Skeletal muscle cell (primary cell): ENCODE measurements at regions not wholly inside any gene's neighbourhood (a gene's known extent, or its start where the extent isn't known, plus 50 kb on each side); places are given as distances from the start of the nearest gene placed in this dataset.

Source experiments
- DNase-seq: peaks from one replicate; pipeline ENCODE4 v3.0.0-alpha.2; 2010; ENCODE audit warnings: low read depth
- H3K4me3 ChIP-seq: 2 replicates; pipeline ENCODE4 v1.5.1; 2011; ENCODE audit warnings: low read depth, mild to moderate bottlenecking, control low read depth, low read length, moderate library complexity

DNA sequence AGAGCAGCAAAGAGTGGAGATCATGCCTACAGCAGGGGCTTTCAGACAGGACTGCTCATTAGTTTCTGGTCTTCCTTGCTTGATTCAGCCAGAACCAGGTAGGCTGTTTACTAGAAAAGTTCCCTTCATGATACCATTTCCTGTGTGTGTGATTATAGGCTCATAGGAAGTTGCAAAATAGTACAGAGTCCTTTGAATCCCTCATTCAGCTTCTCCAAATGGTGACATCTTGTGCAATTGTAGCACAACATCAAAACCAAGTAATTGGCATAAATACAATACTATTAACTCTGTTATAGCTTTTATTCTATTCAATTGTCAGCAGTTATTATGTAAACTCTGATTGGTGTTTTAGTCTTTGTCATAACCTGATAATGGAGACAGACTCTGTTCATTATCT lies 347.3 kb upstream of the CDH4 start:
- DNase-seq = no peak
- H3K4me3 ChIP-seq = no peak overlapping the region

DNA sequence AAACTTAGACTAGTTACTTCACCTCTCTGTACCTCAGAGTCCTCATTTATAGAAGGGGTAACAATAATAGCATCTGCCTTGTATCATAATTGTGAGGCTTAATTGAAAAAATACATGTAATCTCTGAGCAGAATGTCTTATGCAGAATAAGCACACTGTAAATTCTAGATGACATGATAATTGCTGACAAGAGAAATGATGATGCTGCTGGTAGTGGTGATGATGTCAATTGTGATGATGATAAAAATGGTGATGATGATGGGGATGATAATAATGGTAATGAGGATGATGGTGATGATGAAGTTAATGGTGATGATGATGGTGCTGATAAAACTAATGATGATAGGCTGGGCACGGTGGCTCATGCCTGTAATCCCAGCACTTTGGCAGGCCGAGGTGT lies 346.1 kb upstream of the CDH4 start:
- no peak overlapping the region for H3K4me3 ChIP-seq
- no peak for DNase-seq

GRCh38 chr20:60906555-60906954 lies 345.5 kb upstream of the CDH4 start:
- no peak for DNase-seq
- H3K4me3 ChIP-seq = no peak overlapping the region

DNA sequence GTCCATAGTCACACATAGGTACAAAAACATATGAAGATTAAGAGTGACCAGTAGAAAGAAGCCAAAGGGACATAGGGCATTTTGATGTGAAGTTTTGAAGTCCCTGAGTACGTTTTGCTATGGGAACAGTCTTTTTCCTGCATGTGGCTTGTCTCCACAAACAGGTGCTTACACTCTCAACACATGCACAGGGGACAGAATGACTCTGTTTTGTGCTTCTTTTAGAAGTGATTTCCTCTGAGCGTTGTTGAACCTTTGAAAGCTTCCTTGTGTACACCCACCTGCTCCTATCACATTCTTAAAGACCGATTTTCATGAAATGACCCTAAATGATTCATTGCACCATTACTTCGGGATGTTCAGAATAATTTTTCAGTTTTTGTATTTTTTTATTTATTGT lies 338.8 kb upstream of the CDH4 start:
- no peak overlapping the region for H3K4me3 ChIP-seq
- no peak for DNase-seq

GRCh38 chr20:60921022-60921622 lies 330.9 kb upstream of the CDH4 start:
- no peak overlapping the region for H3K4me3 ChIP-seq
- DNase-seq = no peak

- no peak overlapping the region for H3K4me3 ChIP-seq
- no peak for DNase-seq
Observed at GRCh38 chr20:60926831-60927230, 325.2 kb upstream of the CDH4 start.

DNA sequence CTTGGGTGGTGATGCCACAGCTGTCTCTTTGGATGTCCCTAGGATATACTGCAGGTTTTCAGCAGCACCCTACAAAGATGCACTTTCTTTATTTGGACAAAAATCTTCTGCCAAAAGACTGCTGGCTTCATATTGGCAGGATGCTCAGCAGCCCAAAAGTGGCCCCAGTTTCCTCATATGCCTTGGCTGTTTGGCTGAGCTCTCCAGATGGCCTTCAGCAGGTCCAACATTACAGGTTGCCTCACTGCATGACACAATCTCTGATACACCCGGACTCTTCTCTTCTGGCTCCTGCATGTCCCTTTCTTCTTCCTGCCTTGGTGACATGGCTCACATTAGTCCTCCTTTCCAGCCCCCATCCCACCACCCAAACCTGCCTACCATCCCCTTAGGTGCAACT lies 323.7 kb upstream of the CDH4 start:
- no peak overlapping the region for H3K4me3 ChIP-seq
- no peak for DNase-seq

GRCh38 chr20:60930023-60930790 lies 321.9 kb upstream of the CDH4 start:
- H3K4me3 ChIP-seq = no peak overlapping the region
- no peak for DNase-seq

DNA sequence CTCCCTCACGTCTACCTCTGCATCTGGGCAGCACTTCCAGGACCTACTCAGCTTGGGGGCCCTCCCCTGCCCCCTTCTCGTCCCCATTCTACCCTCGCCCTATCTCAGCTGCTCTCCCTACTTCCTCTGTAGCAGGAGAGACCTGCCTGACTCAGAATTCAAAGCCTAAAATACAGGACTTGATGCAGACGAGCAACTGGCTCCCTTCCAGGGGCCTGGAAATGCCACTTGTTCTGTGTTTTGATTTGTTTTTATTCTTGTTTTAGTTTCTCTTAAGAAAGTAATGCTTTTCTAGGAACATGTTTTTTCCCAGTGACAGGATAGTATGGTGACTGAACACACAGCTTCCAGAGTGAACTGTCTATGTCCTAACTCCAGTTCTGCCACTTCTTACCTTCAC lies 320.4 kb upstream of the CDH4 start:
- no peak overlapping the region for H3K4me3 ChIP-seq
- no peak for DNase-seq

GRCh38 chr20:60934724-60935123 lies 317.3 kb upstream of the CDH4 start:
- no peak overlapping the region for H3K4me3 ChIP-seq
- no peak for DNase-seq

GRCh38 chr20:60935971-60936370 lies 316.1 kb upstream of the CDH4 start:
- no peak overlapping the region for H3K4me3 ChIP-seq
- no peak for DNase-seq

DNA sequence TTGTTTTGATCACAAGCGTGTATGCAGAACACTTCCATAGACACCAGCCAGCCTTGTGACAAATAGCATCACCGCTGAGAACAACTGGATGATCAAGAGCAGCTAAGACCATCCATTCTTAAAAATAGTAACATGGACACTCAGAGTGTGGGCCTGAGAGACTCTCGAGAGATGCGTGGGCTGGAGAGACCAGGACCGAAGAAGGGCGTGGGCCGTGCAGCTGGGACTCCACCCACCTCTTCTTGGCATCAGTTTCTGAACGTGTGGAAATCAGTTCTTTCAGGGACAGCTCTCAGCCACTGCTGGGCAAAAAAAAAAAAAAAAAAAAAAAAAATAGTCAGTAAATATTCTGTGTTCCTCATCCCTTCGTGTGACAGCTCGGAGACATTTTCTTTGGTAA lies 314.5 kb upstream of the CDH4 start:
- no peak overlapping the region for H3K4me3 ChIP-seq
- DNase-seq = no peak

DNA sequence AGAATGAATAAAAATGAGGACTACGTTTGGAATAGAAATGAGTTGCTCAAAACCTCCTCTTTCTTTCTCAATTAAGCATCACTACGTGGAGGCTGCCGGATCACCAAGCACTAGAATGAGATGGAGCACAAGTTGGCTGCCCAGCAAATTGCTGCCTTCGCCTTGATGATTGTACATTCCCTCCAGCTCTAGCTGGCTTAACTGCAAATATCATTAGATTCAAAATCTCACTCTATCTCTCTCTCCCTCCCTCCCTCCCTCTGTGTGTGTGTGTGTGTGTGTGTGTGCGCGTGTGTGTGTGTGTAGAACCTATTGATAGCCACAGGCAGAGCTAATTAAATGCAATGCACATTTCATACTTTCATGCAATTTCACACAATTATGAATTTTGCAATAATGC lies 310.7 kb upstream of the CDH4 start:
- no peak for DNase-seq
- H3K4me3 ChIP-seq = no peak overlapping the region

- DNase-seq = no peak
- no peak overlapping the region for H3K4me3 ChIP-seq
Observed at GRCh38 chr20:60947819-60948218, 304.2 kb upstream of the CDH4 start.

DNA sequence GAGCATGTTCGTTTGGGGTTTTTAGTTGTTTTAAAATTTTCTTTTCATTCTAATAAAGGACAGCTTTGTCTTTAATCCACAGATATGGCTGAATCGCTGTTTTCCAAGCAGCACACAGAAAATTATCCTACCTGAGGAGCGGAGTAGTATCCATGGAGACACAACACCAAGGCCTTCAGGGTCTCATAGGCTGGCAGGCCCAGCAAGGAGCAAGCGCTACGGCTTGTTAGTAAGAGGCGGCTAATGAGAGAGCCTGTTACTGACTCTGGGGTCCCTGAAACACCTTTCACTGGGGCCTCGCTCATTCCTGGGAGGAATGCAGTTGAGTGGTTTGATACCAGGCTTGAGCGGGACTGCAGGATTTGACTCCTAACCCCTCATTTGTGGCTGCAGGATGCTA lies 303.8 kb upstream of the CDH4 start:
- no peak overlapping the region for H3K4me3 ChIP-seq

GRCh38 chr20:60950561-60950960 lies 301.5 kb upstream of the CDH4 start:
- no peak overlapping the region for H3K4me3 ChIP-seq
- no peak for DNase-seq

More for the DNA sequence above, 303.8 kb upstream of the CDH4 start:
- no peak for DNase-seq

GRCh38 chr20:60950974-60951373 lies 301.1 kb upstream of the CDH4 start:
- H3K4me3 ChIP-seq = no peak overlapping the region
- no peak for DNase-seq

DNA sequence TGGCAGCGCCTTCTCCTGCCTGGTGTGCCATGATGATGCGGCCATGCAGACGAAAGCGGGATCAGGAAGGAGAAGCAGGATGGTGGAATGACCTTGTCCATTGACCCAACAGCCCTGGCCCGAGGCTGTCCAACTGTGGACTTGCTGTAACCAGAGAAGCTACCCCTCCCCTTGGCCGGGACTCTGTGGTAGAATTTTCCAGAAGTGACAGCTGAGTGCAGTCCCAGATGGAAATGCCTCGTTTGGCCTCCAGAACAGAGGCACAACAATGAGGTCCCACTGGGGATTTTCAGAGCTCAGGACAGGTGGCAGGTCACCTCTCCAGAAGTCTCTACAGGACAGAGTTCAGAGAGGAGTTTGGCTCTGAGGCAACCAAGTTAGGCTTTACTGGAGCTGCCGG lies 299.2 kb upstream of the CDH4 start:
- H3K4me3 ChIP-seq = no peak overlapping the region
- no peak for DNase-seq

DNA sequence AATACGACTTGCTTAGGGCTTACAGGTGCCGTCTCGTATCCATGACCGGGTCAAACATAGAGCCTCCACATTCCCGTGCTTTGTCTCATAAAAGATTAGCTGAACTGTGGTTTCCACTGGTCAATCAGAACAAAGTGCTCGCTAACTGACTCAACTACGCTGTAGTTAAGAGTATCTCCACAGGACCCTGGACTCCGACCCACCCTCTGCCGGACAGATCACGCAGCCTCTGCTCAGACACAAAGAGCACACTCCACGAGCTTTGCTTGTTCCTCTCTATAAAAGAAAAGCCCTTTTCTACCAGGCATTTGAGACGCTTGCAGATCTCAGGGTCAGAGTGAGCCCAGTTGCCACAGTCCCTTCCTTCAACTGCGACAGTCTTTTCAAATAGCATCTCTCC lies 298.7 kb upstream of the CDH4 start:
- no peak for DNase-seq

GRCh38 chr20:60955706-60956105 lies 296.4 kb upstream of the CDH4 start:
- DNase-seq = no peak
- H3K4me3 ChIP-seq = no peak overlapping the region

More for the DNA sequence above, 298.7 kb upstream of the CDH4 start:
- no peak overlapping the region for H3K4me3 ChIP-seq

GRCh38 chr20:60956194-60956593 lies 295.9 kb upstream of the CDH4 start:
- no peak overlapping the region for H3K4me3 ChIP-seq
- DNase-seq = no peak
